ENCODE measurements at regions not wholly inside any gene's neighbourhood (a gene's known extent, or its start where the extent isn't known, plus 50 kb on each side); places are given as distances from the start of the nearest gene placed in this dataset.

- TF ChIP-seq SIN3A (IDR thresholded peaks at IDR 0.05; ENCODE audit: low read depth, low read length) (no peak), ESRRA (IDR thresholded peaks at IDR 0.05; ENCODE audit: low read length) (no peak), CBFB (IDR thresholded peaks at IDR 0.05; ENCODE audit: low read depth) (no peak)
Measured at GRCh38 chr1:199242601-199243000, 603.8 kb downstream of the PTPRC start (continued).

GRCh38 chr1:199243423-199244061 is 604.7 kb downstream of the PTPRC start:
- no peaks in the 10 kb centered on the region; the same call in 2 of the 3 replicates for H3K9me3 ChIP-seq (replicated peaks; ENCODE audit: control insufficient read depth, insufficient read depth, low read length)
- ChIA-PET RAD21 (ENCODE audit: unreplicated experiment) (interaction anchor here (0.6 to 4.7 kb wide), 57 partner anchors 8 to 559 kb away, joined by 3 to 52 read pairs (median 4); no protein-coding TSS in a partner anchor), POLR2A (interaction anchor here (1.1 to 2.2 kb wide), 2 partner anchors 70 to 306 kb away, joined by 3 to 6 read pairs; no protein-coding TSS in a partner anchor), SMC1A (ENCODE audit: uncharacterized antibody, unreplicated experiment) (interaction anchor here (0.6 to 4.3 kb wide), 61 partner anchors 9 to 622 kb away, joined by 3 to 35 read pairs (median 6); no protein-coding TSS in a partner anchor), CTCF (interaction anchor here (0.6 to 4.0 kb wide), 70 partner anchors 8 to 510 kb away, joined by 3 to 46 read pairs (median 5); no protein-coding TSS in a partner anchor)
- H3K36me3 ChIP-seq (ENCODE audit: control insufficient read depth in 2 of 2, insufficient read depth in 2 of 2, low read length in 1 of 2): no peaks in the 10 kb centered on the region
- no peak overlapping the region for H3K4me3 ChIP-seq
- DNase-seq (ENCODE audit: low read depth, low spot score): peak; percentile 67
- WGBS (ENCODE audit: insufficient coverage, insufficient replicate concordance, low lambda C conversion rate, missing lambda C conversion rate): 15% methylated on average over 11 of the region's 11 CpGs
- H3K4me1 ChIP-seq (ENCODE audit: control insufficient read depth, insufficient read depth, low read length): peaks cover 11% of the 10 kb centered on the region
- no peak overlapping the region for H3K27ac ChIP-seq (ENCODE audit: control insufficient read depth, insufficient read depth)
- BruUV-seq (replicated peaks): no TSS peak
- no peak overlapping the region for H3K9ac ChIP-seq (ENCODE audit: control insufficient read depth, insufficient read depth, low read length)
- intact Hi-C loops (cut with micrococcal nuclease; ENCODE audit: unreplicated experiment): loop anchor here (1.0 to 10.0 kb wide), 10 partner anchors 70 to 472 kb away; no protein-coding TSS in a partner anchor
- peak overlapping the region; percentile 59 for H3K4me2 ChIP-seq (ENCODE audit: control insufficient read depth, insufficient read depth)
- H3K27me3 ChIP-seq (replicated peaks in 1 of 2; ENCODE audit: control insufficient read depth in 2 of 2, insufficient read depth in 2 of 2, low read length in 1 of 2): no peaks in the 10 kb centered on the region
- ATAC-seq: peak; percentile 100
- peak; percentile 62 for FAIRE-seq
- no peaks in the 10 kb centered on the region for H3K79me2 ChIP-seq (ENCODE audit: control insufficient read depth, insufficient read depth, low read length)
- peak overlapping the region; percentile 87 for H2AFZ ChIP-seq (ENCODE audit: control insufficient read depth, low read depth, low read length)
- H4K20me1 ChIP-seq (ENCODE audit: control insufficient read depth, insufficient read depth): no peaks in the 10 kb centered on the region
- in situ Hi-C loops (cut with MboI): loop anchor here (10.0 kb wide), 1 partner anchor 469 kb away; no protein-coding TSS in a partner anchor
- TF ChIP-seq TCF7 (IDR thresholded peaks at IDR 0.05; ENCODE audit: borderline replicate concordance) (no peak), ZBTB4 (CRISPR knock-in tag; IDR thresholded peaks at IDR 0.05) (no peak), ZNF24 (IDR thresholded peaks at IDR 0.05) (peak; percentile 65; the same call in 1 of the 2 replicates), SUPT20H (IDR thresholded peaks at IDR 0.05; ENCODE audit: borderline replicate concordance, control insufficient read depth, low read depth, low read length) (no peak), TAF1 (IDR thresholded peaks at IDR 0.05; ENCODE audit: borderline replicate concordance, low read depth, low read length) (no peak), MEF2A (IDR thresholded peaks at IDR 0.05; ENCODE audit: insufficient read depth, low read depth, low read length) (peak; percentile 73; the same call in 1 of the 2 replicates), PML (IDR thresholded peaks at IDR 0.05; ENCODE audit: low read length) (no peak), NFIC (IDR thresholded peaks at IDR 0.05; ENCODE audit: low read depth, low read length) (no peak), RFX5 (IDR thresholded peaks at IDR 0.05; ENCODE audit: low read depth, low read length) (no peak; the same call in 1 of the 2 replicates), YBX1 (IDR thresholded peaks at IDR 0.05) (no peak), TBL1XR1 (IDR thresholded peaks at IDR 0.05; ENCODE audit: low read depth, low read length) (peak; percentile 36; the same call in 1 of the 2 replicates), REST (IDR thresholded peaks at IDR 0.05; ENCODE audit: low read depth, low read length) (peak; percentile 59), MYB (IDR thresholded peaks at IDR 0.05; ENCODE audit: borderline replicate concordance, low read depth, low read length) (0 out of 2 replicates have a peak, but pooled peaks have one; percentile 16)
